ENCODE measurements at regions not wholly inside any gene's neighbourhood (a gene's known extent, or its start where the extent isn't known, plus 50 kb on each side); places are given as distances from the start of the nearest gene placed in this dataset.

DNA sequence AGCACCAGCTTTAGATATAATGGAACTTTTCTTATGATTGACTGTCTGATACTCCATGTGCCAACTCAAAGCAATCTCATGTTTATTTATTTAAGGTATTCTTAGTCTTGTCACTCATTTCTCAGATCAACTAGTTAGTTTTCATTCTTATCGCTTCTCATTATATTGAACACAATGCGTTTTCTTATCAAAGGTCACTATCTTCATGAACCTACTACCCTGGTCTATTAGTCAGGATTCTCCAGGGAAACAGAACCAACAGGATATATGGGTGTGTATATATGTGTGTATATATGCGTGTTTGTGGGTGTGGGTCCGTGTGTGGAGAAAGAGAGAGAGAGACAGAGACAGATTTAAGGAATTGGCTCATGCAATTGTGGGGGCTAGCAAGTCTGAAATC lies 619.9 kb downstream of the ZEB2 start:
- no peaks in the 10 kb centered on the region for H3K27me3 ChIP-seq
- H3K4me3 ChIP-seq: no peak overlapping the region
- TF ChIP-seq CTCF (IDR thresholded peaks at IDR 0.05): no peak
- DNase-seq: no peak
- H3K4me1 ChIP-seq: no peaks in the 10 kb centered on the region
- no peak overlapping the region for H3K9ac ChIP-seq (ENCODE audit: low read depth in 2 of 2, low read length in 2 of 2)
- H3K9me3 ChIP-seq: no peaks in the 10 kb centered on the region
- intact Hi-C loops (cut with DNase I): no loop called here
- no peak overlapping the region for H3K27ac ChIP-seq
- no peaks in the 10 kb centered on the region for H3K36me3 ChIP-seq

GRCh38 chr2:143893371-143893770 lies 626.5 kb downstream of the ZEB2 start:
- DNase-seq: no peak
- Histone ChIP-seq H3K9ac (ENCODE audit: low read depth in 2 of 2, low read length in 2 of 2) (no peak overlapping the region), H3K27me3 (no peaks in the 10 kb centered on the region), H3K4me1 (no peaks in the 10 kb centered on the region), H3K36me3 (no peaks in the 10 kb centered on the region), H3K9me3 (no peaks in the 10 kb centered on the region), H3K4me3 (no peak overlapping the region), H3K27ac (no peak overlapping the region)
- TF ChIP-seq CTCF (IDR thresholded peaks at IDR 0.05): no peak
- intact Hi-C loops (cut with DNase I): no loop called here

DNA sequence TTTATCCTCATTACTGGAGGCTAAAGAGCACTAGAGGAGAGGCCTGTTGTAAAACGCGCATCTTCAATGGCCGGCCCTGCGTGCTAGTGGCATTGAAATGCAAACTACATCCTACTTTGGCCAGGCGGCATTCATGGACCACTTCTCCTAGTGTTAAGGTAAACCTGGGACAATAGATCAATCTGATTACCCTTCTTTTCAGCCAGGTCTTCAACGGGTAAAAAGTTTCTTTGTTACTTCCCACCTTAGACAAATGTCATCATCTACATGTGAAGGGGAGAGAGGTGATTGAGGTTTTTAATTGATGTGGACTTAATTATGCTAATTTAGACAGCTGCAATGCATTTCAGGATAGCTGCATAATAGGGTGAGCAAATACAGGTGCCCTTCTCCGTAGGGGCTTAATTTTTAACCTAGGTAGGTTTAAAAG lies 628.0 kb downstream of the ZEB2 start:
- no peak for TF ChIP-seq CTCF (IDR thresholded peaks at IDR 0.05)
- Histone ChIP-seq H3K27ac (no peak overlapping the region), H3K27me3 (no peaks in the 10 kb centered on the region), H3K36me3 (no peaks in the 10 kb centered on the region), H3K9ac (ENCODE audit: low read depth in 2 of 2, low read length in 2 of 2) (no peak overlapping the region), H3K9me3 (no peaks in the 10 kb centered on the region), H3K4me3 (no peak overlapping the region), H3K4me1 (no peaks in the 10 kb centered on the region)
- intact Hi-C loops (cut with DNase I): no loop called here
- no peak for DNase-seq

DNA sequence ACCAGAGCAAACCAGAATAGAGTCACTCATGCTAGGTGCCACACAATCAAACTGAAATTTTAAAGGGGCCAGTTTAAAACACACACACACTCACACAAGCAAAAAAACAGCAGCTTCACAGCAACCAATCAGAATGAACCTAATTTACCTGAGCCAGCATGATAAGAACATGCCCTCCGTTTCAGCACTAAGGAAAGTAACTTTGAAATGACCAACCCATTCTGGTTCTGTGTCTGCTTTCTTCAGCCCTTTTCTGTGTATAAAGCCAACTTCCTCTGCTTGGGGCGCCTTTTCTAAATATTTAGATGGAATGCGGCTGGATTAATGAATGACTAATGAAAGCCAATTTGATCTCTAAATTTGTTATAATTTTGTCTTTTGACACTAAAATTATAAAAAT lies 629.1 kb downstream of the ZEB2 start:
- H3K36me3 ChIP-seq: no peaks in the 10 kb centered on the region
- H3K4me1 ChIP-seq: no peaks in the 10 kb centered on the region
- TF ChIP-seq CTCF (IDR thresholded peaks at IDR 0.05): no peak
- H3K9me3 ChIP-seq: no peaks in the 10 kb centered on the region
- no peaks in the 10 kb centered on the region for H3K27me3 ChIP-seq
- no peak overlapping the region for H3K27ac ChIP-seq
- intact Hi-C loops (cut with DNase I): no loop called here
- H3K9ac ChIP-seq (ENCODE audit: low read depth in 2 of 2, low read length in 2 of 2): no peak overlapping the region
- DNase-seq: no peak
- no peak overlapping the region for H3K4me3 ChIP-seq

- intact Hi-C loops (cut with DNase I): no loop called here
- Histone ChIP-seq H3K4me1 (no peaks in the 10 kb centered on the region), H3K27me3 (no peaks in the 10 kb centered on the region)
Measured at GRCh38 chr2:143889216-143889615, 630.7 kb downstream of the ZEB2 start.

More at GRCh38 chr2:143889216-143889615, 630.7 kb downstream of the ZEB2 start:
- H3K27ac ChIP-seq: no peak overlapping the region
- no peak for DNase-seq
- no peak overlapping the region for H3K4me3 ChIP-seq
- no peak overlapping the region for H3K9ac ChIP-seq (ENCODE audit: low read depth in 2 of 2, low read length in 2 of 2)
- no peaks in the 10 kb centered on the region for H3K36me3 ChIP-seq
- TF ChIP-seq CTCF (IDR thresholded peaks at IDR 0.05): no peak
- no peaks in the 10 kb centered on the region for H3K9me3 ChIP-seq
